ENCODE measurements at regions not wholly inside any gene's neighbourhood (a gene's known extent, or its start where the extent isn't known, plus 50 kb on each side); places are given as distances from the start of the nearest gene placed in this dataset.

DNA sequence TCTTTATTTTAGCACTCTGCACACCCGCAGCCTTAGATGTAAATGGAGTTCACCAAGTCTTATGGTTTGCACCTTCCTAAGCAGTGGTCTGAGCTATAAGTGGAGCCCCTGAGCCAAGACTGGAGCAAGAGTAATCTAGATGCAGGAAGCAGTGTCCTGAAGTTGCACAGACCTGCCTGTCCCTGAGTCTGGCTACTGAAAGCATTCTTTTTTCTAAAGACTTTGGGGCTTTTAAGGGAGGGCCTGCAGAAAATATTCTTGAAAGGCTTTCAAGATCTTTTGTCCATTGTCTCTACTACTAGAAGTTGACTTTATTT is 389.7 kb downstream of the KDM5D start:
- TF ChIP-seq, protein P1, sequence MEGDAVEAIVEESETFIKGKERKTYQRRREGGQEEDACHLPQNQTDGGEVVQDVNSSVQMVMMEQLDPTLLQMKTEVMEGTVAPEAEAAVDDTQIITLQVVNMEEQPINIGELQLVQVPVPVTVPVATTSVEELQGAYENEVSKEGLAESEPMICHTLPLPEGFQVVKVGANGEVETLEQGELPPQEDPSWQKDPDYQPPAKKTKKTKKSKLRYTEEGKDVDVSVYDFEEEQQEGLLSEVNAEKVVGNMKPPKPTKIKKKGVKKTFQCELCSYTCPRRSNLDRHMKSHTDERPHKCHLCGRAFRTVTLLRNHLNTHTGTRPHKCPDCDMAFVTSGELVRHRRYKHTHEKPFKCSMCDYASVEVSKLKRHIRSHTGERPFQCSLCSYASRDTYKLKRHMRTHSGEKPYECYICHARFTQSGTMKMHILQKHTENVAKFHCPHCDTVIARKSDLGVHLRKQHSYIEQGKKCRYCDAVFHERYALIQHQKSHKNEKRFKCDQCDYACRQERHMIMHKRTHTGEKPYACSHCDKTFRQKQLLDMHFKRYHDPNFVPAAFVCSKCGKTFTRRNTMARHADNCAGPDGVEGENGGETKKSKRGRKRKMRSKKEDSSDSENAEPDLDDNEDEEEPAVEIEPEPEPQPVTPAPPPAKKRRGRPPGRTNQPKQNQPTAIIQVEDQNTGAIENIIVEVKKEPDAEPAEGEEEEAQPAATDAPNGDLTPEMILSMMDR (IDR thresholded peaks at IDR 0.05; ENCODE audit: extremely low read depth, missing control alignments), result no peak
- DNase-seq (ENCODE audit: low spot score), result no peak

DNA sequence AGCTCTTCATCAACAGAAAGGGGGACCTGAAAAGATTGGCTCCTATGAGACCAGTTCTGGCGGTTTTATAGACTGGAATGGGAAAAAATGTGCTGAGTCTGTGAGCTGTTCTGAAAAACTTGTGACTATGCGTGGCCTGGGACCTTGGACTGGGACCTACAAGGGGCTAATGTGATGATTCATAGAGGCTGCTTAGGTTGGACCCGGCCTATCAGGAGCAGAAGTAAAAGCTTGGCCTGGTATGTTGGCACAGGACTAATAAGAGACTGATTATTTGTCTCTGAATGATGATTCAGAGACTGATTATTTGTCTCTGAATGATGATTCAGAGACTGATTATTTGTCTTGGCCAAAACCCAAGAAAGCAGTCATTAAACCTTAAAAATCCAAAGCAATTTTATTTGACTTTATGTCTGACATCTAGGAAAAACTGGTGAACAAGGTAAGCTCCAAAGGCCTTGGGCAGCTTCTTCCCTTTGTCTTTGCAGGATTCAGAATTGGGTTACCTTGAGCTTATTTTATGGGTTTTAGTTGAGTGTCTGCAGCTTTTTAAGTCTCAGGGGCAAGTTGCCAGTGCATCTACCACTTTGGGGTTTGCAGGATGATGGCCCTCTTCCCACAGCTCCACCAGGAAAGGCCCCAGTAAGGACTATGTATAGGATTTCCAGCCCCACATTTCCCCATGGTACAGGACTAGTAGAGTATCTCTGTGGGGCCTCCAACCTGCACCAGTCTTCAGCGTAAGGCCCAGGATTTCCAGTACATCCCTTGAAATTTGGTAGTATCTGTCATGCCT is 390.3 kb downstream of the KDM5D start:
- no peak for DNase-seq (ENCODE audit: low spot score)
- TF ChIP-seq, protein P1 (IDR thresholded peaks at IDR 0.05; ENCODE audit: extremely low read depth, missing control alignments), result no peak

DNA sequence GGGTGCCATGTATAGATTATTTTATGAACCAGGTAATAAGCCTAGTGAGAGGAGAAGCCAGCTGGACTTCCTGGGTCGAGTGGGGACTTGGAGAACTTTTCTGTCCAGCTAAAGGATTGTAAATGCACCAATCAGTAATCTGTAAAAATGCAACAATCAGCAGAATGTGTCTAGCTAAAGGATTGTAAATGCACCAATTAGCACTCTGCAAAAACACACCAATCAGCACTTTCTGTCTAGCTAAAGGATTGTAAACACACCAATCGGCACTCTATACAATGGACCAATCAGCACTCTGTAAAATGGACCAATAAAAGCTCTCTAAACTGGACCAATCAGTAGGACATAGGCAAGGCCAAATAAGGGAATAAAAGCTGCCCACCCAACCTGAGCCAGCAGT is 392.9 kb downstream of the KDM5D start:
- TF ChIP-seq, protein P1 (IDR thresholded peaks at IDR 0.05; ENCODE audit: extremely low read depth, missing control alignments), result no peak
- DNase-seq (ENCODE audit: low spot score), result no peak

DNA sequence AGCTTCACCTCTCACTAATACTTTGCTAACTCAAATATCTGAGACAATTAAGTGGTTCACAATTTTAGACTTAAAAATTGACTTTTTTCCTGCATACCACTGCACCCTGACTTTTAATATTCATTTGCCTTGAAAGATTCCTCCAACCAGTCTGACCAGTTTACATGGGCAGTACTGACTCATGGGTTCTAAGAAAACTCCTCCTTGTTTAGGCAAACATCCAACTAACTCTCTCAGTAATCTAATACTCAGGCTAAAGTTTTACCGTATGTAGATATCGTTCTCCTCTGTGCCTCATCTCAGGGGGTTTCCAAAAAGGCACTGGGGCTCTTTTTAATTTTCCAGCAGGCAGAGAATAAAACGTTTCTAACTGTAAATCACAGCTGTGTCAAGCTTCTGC is 422.8 kb downstream of the KDM5D start:
- DNase-seq (ENCODE audit: low spot score), result no peak
- TF ChIP-seq, protein P1 (IDR thresholded peaks at IDR 0.05; ENCODE audit: extremely low read depth, missing control alignments), result no peak

DNA sequence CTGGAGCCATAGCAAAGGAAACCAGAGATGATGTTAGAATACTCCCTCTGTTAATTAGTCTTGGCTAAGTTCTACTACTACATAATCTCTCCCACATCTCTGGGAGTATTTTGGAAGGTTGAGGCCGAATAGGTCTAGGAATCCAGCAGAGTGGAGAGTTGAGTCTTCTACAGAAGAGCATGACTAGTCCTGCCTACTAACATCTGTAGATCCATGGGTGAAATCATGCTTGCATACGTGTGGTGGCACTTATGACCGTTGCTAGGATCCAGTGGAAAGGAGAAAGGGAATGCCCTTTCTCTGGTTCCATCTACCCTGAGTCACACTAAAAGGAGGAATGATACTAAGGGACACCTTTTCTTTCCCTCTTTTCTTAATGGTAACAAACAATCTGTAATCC is 425.4 kb downstream of the KDM5D start:
- TF ChIP-seq, protein P1 (IDR thresholded peaks at IDR 0.05; ENCODE audit: extremely low read depth, missing control alignments), result no peak

DNA sequence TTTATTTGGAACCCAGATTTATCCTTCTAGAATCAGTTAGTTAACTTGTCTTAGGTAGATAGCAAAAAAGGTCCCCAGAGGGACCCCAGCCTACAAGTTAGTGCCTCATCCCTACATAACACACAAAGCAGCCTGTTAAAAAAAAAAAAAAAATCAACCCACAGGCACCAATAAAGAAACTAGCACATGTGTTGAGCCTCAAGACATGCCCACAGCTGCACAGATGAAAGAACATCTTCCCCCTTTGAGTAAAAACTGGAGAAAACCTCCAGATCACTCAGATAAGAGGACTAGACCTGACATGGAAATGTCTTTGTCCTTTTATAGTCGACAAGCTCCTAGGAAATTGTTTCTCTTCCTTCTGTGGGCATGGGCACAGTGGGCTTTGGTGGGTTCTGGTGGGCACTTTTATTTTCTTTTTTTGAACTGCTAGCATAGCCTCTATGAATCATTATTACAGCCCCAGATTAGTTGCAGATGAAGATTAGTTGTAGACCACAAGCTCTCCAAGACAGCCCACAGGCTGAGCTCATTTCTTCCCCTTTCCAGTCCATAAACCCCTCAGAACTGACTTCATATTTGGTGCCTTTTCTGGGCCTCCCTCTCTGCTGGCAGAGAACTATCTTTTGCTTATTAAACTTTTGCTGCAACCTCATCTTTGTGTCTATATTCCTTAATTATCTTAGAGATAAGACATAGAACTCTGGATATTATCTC is 427.1 kb downstream of the KDM5D start:
- TF ChIP-seq, protein P1 (IDR thresholded peaks at IDR 0.05; ENCODE audit: extremely low read depth, missing control alignments), result no peak

More for the DNA sequence above, 425.4 kb downstream of the KDM5D start:
- DNase-seq (ENCODE audit: low spot score), result no peak

DNA sequence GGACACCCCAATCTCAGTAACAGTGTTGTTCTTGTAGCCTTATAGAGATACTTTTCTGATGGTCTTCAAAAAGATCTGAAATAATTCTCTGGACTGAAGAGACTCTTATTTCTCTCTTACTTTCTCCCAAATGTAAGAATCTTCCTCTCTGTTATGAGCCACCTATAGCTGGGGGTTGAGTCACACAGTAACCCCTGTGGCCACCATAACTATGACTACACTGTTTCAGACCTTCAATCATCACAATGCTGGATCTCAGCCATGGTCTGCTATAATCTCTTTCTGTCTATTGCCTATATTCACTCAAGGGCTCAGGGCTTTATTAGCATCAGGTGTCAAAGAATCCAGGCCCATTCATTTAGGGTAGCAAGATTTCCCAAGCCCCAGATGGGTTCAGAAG is 436.9 kb downstream of the KDM5D start:
- DNase-seq (ENCODE audit: low spot score), result no peak
- TF ChIP-seq, protein P1 (IDR thresholded peaks at IDR 0.05; ENCODE audit: extremely low read depth, missing control alignments), result no peak

More for the DNA sequence above, 427.1 kb downstream of the KDM5D start:
- DNase-seq (ENCODE audit: low spot score), result no peak

All from GM20000 (cell line).